Erythroblast (primary cell): ENCODE measurements at regions not wholly inside any gene's neighbourhood (a gene's known extent, or its start where the extent isn't known, plus 50 kb on each side); places are given as distances from the start of the nearest gene placed in this dataset.
"Not testable (repeated sequence)": the region's sequence is repeated elsewhere in the genome, so short reads cannot be mapped to it uniquely, and the experiment has no call there.

Experiments
- GATA1 ChIP-seq: IDR thresholded peaks from 2 replicates; pipeline ENCODE4 v1.6.1; 2011; ENCODE audit warnings: low read depth, mild to moderate bottlenecking, control low read depth, low read length, moderate library complexity
- POLR2A ChIP-seq: IDR thresholded peaks from 2 replicates; pipeline ENCODE4 v1.6.1; 2011; ENCODE audit warnings: mild to moderate bottlenecking, low read length

DNA sequence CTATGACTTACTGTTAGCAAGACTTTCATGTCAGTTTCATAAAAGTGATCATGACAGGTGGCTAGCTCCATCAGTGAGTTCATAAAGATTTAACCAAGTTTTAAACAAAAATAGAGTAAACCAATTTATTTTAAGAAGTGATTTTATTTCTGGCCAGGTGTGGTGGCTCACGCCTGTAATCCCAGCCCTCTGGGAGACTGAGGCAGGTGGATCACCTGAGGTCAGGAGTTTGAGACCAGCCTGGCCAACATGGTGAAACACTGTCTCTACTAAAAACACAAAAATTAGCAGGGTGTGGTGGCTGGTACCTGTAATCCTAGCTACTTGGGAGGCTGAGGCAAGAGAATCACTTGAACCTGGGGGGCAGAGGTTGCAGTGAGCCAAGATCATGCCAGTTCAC, 111.4 kb upstream of the MAP2 start:
- not testable (repeated sequence) for TF ChIP-seq POLR2A, GATA1
